Endodermal cell (in vitro differentiated cells): ENCODE measurements at regions not wholly inside any gene's neighbourhood (a gene's known extent, or its start where the extent isn't known, plus 50 kb on each side); places are given as distances from the start of the nearest gene placed in this dataset.

Experiments used
- DNase-seq: peaks from one replicate; pipeline ENCODE4 v3.0.0-alpha.2; 2017
- H3K27ac ChIP-seq: 2 replicates; pipeline ENCODE4 v1.5.1; 2013; ENCODE audit warnings: mild to moderate bottlenecking, low read depth, low read length, moderate library complexity
- H3K27me3 ChIP-seq: 2 replicates; pipeline ENCODE4 v1.6.1; 2013; ENCODE audit warnings: mild to moderate bottlenecking, low read length, moderate library complexity; ENCODE audit not compliant: insufficient read depth, control insufficient read depth, poor library complexity, severe bottlenecking
- H3K36me3 ChIP-seq: 2 replicates; pipeline ENCODE4 v1.7.0; 2013; ENCODE audit warnings: mild to moderate bottlenecking, low read length, moderate library complexity; ENCODE audit not compliant: control insufficient read depth, insufficient read depth
- H3K4me1 ChIP-seq: one replicate; pipeline ENCODE4 v1.7.0; 2013; ENCODE audit warnings: low read length; ENCODE audit not compliant: control insufficient read depth, insufficient read depth
- H3K4me3 ChIP-seq: 2 replicates; pipeline ENCODE4 v1.5.1; 2013; ENCODE audit warnings: mild to moderate bottlenecking, low read length, moderate library complexity
- H3K9ac ChIP-seq: 2 replicates; pipeline ENCODE4 v1.6.1; 2013; ENCODE audit warnings: mild to moderate bottlenecking, low read length, moderate library complexity; ENCODE audit not compliant: poor library complexity, severe bottlenecking; ENCODE audit errors: extremely low read depth
- H3K9me3 ChIP-seq: 2 replicates; pipeline ENCODE4 v1.6.1; 2013; ENCODE audit warnings: mild to moderate bottlenecking, low read length, moderate library complexity; ENCODE audit not compliant: control insufficient read depth
- H3K27ac Mint-ChIP-seq: 2 replicates; pipeline ENCODE4 v1.8.0; 2020; ENCODE audit warnings: mixed read lengths
- H3K27me3 Mint-ChIP-seq: 2 replicates; pipeline ENCODE4 v1.8.0; 2021; ENCODE audit warnings: mild to moderate bottlenecking, mixed read lengths; ENCODE audit not compliant: insufficient read depth
- H3K36me3 Mint-ChIP-seq: 2 replicates; pipeline ENCODE4 v1.8.0; 2020; ENCODE audit warnings: low read depth, mixed read lengths
- H3K4me1 Mint-ChIP-seq: 2 replicates; pipeline ENCODE4 v1.8.0; 2020; ENCODE audit warnings: mixed read lengths
- H3K4me3 Mint-ChIP-seq: 2 replicates; pipeline ENCODE4 v1.8.0; 2020; ENCODE audit warnings: mild to moderate bottlenecking, moderate library complexity, mixed read lengths
- H3K9me3 Mint-ChIP-seq: 2 replicates; pipeline ENCODE4 v1.8.0; 2020; ENCODE audit warnings: mild to moderate bottlenecking, mixed read lengths
- CTCF ChIP-seq: fragments of 200-600 bp; sonication (generic); conservative IDR thresholded peaks from 2 replicates; pipeline ENCODE4 v1.5.0; 2021; ENCODE audit warnings: antibody characterized with exemption, mild to moderate bottlenecking
- WGBS, 2 experiments: methylation state at CpG; one replicate each; pipeline versions ENCODE4 v1.1.5 to v1.1.7; 2013; ENCODE audit warnings: missing lambda C conversion rate in 2 of 2, mixed read lengths in 1 of 2; ENCODE audit not compliant: insufficient coverage in 1 of 2, insufficient read length in 1 of 2; 5-methylcytosine and 5-hydroxymethylcytosine counted together

DNA sequence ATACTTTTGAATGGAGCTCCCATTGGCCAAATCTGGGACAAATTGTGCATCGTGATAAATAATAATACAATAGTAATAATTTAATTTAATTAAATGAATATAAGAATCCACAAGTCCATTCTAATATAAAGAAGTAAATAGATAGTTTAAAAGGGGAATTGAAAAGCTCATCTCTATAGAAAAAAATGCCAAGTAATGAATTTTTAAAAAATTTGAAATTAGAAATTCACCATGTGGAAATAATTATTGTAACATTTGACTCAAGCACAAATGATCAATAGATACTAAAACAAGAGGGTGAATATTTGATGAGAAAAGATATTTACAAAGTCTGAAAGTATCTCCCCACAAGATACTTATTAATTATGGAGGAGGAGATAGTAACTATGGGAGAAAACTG is 467.4 kb downstream of the CETN3 start:
- Histone ChIP-seq H3K4me3 (no peak overlapping the region), H3K9ac (no peak overlapping the region), H3K9me3 (no peaks in the 10 kb centered on the region), H3K4me1 (peaks cover 2% of the 10 kb centered on the region), H3K36me3 (no peaks in the 10 kb centered on the region), H3K27me3 (no peaks in the 10 kb centered on the region), H3K27ac (no peak overlapping the region)
- no peak for DNase-seq
- WGBS, 2 experiments = no CpG with 5 or more reads among the region's 1 CpG
- H3K4me1 Mint-ChIP-seq = peaks cover 13% of the 10 kb centered on the region
- no peaks in the 10 kb centered on the region for H3K27me3 Mint-ChIP-seq
- H3K4me3 Mint-ChIP-seq = no peak overlapping the region
- no peaks in the 10 kb centered on the region for H3K36me3 Mint-ChIP-seq
- TF ChIP-seq CTCF = no peak
- no peak overlapping the region for H3K27ac Mint-ChIP-seq
- no peaks in the 10 kb centered on the region for H3K9me3 Mint-ChIP-seq

DNA sequence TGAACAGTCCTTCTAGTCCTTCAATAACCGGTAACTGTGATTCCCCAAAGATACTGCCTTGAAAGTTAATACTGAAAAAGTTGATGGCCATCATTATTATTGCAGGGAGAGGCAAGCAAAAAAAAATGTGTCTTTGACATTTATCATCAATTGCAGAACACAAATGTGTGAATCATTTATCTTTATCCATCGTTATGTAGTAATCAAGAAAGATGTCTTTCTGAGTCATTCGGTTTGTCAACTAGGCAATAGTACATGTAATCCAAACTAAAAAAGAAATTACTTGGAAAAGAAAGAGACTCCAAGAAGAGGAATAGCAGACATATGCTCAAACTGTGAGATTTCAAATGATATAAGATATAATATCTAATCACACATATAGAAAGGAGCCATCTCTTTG is 473.0 kb downstream of the CETN3 start:
- H3K4me3 ChIP-seq = no peak overlapping the region
- H3K27me3 ChIP-seq = no peaks in the 10 kb centered on the region
- 97% methylated on average over 3 of the region's 3 CpGs; no CpG with 5 or more reads in 1 of the 2 experiments for whole genome bisulfite sequencing, 2 experiments
- Mint-ChIP-seq H3K36me3 (no peaks in the 10 kb centered on the region), H3K27ac (no peak overlapping the region), H3K27me3 (no peaks in the 10 kb centered on the region), H3K4me1 (peaks cover 16% of the 10 kb centered on the region), H3K9me3 (no peaks in the 10 kb centered on the region), H3K4me3 (no peak overlapping the region)
- H3K36me3 ChIP-seq = no peaks in the 10 kb centered on the region
- H3K27ac ChIP-seq = no peak overlapping the region
- no peak overlapping the region for H3K9ac ChIP-seq
- H3K4me1 ChIP-seq = peaks cover 3% of the 10 kb centered on the region
- H3K9me3 ChIP-seq = no peaks in the 10 kb centered on the region
- TF ChIP-seq CTCF = no peak
- no peak for DNase-seq

GRCh38 chr5:89934069-89934468 is 475.5 kb downstream of the CETN3 start:
- 93 to 100% methylated on average over 1 to 4 of the region's 4 CpGs for WGBS, 2 experiments
- Mint-ChIP-seq H3K9me3 (no peaks in the 10 kb centered on the region), H3K27ac (no peak overlapping the region), H3K36me3 (no peaks in the 10 kb centered on the region), H3K27me3 (no peaks in the 10 kb centered on the region), H3K4me3 (no peak overlapping the region), H3K4me1 (peaks cover 23% of the 10 kb centered on the region)
- no peaks in the 10 kb centered on the region for H3K36me3 ChIP-seq
- no peak overlapping the region for H3K27ac ChIP-seq
- DNase-seq = no peak
- no peak overlapping the region for H3K4me3 ChIP-seq
- H3K9me3 ChIP-seq = no peaks in the 10 kb centered on the region
- no peak overlapping the region for H3K9ac ChIP-seq
- H3K27me3 ChIP-seq = no peaks in the 10 kb centered on the region
- H3K4me1 ChIP-seq = peaks cover 3% of the 10 kb centered on the region
- TF ChIP-seq CTCF = no peak
